NCI-H1092 (cell line): ENCODE measurements at regions not wholly inside any gene's neighbourhood (a gene's known extent, or its start where the extent isn't known, plus 50 kb on each side); places are given as distances from the start of the nearest gene placed in this dataset.

ENCODE experiments used
- DNase-seq: peaks from one replicate; lab custom pipeline; 2025; lab: John Stamatoyannopoulos, UW

DNA sequence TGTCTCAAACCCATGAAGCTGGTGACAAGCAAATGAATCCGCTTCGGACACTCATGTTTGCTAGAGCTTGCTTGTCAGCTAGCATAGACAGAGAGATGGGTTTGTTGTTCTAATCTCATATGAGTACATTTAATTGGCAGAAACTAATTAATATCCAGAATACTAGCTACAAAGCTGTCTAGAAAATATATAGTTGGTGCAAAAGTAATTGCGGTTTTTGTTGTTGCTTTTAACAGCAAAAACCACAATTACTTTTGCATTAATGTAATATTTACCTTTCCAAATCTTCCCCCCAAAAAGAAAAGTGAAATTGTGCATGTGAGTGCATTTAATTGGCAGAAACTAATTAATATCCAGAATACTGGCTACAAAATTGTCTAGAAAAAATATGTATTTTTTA lies 1115.2 kb downstream of the TDRD15 start:
- DNase-seq: no peak

GRCh38 chr2:22247466-22247865 lies 1123.7 kb downstream of the TDRD15 start:
- no peak for DNase-seq

- DNase-seq: no peak
Observed at GRCh38 chr2:22248851-22249250, 1125.1 kb downstream of the TDRD15 start.

- no peak for DNase-seq
Observed at GRCh38 chr2:22253171-22253570, 1129.4 kb downstream of the TDRD15 start.

- no peak for DNase-seq
Observed at GRCh38 chr2:22261165-22261564, 1123.8 kb upstream of the KLHL29 start.

- no peak for DNase-seq
Observed at GRCh38 chr2:22270341-22270740, 1114.6 kb upstream of the KLHL29 start.

GRCh38 chr2:22273853-22274252 lies 1111.1 kb upstream of the KLHL29 start:
- no peak for DNase-seq

DNA sequence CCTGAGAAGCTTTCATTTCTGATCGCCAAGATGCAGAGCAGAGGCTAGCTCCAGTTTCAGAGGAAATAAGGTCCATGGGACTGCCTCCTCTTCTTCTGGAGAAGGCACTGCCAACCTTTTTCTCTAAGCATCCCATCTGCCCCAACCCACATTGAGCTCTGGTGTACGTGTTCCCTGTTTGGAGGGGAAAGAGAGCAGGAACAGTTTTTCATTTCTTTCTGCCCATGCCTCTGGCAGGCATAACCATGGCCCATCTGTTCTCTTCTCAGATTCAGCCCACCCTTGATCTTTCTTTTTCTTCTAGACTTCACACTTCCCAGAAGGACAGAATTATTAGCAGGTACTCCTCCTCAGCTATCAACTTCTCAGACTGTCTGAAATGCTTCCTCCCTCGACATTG lies 1110.3 kb upstream of the KLHL29 start:
- no peak for DNase-seq

DNA sequence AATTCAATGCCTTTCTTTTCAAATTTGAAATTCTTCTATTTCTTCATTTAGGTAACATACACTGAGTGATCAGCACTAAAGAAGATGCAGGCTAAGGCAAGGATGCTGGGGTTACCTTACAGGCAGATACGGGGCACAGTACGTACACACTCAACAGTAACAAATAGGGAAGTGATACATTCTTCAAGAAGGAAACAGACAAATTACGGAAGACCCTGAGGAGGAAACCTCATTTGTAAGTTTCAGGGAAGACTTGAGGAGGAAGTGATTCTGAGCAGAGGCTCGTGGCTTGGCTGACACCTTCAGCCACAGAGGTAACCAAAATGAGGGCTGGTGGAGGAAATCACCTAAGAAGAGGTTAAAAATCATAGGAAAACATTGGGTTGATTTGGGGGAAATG lies 1108.3 kb upstream of the KLHL29 start:
- no peak for DNase-seq

DNA sequence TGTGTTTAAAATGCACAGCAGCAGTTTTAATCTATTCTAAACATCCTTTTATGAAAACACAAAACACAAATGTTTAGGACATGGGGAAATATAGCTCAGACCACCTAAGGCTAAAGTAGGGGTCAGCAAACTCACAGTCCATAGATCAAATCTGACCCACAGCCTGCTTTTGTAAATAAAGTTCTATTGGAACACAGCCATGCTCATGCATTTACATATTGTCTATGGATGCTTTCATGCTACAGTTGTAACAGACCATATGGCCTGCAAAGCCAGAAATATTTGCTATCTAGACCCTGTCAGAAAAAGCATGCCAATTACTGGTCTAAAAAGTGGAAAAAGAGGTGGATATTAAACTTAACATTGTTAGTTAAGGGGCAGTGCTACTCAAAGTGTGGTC lies 1105.4 kb upstream of the KLHL29 start:
- no peak for DNase-seq

DNA sequence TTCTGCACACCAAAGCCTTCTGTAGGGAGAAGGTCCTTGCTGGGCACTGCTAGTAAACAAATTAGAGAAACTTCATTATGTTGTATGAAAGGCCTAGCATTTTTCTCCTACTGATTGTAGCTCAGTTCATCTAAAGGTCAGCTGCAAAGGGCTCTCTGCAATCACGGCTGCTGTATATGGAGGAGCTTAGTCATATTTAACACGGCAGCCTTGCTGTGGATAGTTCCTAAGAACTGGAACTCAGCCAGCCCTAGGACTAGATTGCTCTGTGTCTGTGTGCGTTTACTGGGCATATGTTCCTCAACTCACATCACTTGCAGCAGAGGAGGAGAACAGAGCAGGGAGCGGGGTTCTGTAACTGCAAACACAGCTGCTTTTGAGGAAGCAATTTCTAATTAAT lies 1103.9 kb upstream of the KLHL29 start:
- DNase-seq: peak; percentile 19

- no peak for DNase-seq
Observed at GRCh38 chr2:22282220-22282619, 1102.8 kb upstream of the KLHL29 start.

DNA sequence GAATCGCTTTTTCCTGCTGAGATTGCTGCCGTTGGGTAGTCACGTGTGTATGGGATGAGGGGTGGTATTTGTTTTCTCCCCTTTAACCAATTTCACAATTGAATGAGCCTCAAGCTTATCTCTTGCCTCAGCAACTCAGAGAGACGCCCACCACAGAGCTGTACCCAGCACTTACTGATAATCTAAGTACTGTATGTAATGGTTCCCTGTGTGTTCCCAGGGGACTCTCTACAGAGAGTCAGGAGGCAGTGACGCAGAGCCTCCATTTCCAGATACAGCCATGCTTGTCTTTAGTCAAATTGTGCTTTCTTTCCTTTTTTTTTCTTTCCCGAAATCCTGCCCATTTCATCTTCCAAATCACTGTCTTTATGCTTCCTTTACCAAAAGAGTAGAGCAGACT lies 1102.1 kb upstream of the KLHL29 start:
- no peak for DNase-seq

GRCh38 chr2:22283436-22283835 lies 1101.5 kb upstream of the KLHL29 start:
- DNase-seq: no peak

DNA sequence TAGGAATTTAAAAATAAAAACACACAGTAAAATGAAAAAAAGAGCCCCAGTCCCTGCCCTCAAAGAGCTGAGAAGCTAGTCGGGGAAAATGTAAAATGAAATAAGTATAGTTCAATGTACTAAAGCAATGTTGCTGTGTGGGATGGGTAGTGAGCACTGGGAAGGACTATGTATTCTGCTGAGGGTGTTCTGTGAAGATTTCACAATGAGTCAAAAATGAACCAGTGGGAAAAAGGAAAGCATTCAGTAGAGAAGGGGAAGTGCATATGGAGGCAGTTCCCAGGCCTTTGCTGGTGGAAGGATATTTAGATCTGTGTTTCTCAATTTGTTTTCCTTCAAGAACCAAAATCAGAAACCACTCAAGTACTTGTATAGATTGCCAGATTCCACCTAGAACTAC lies 1094.7 kb upstream of the KLHL29 start:
- DNase-seq: no peak

- no peak for DNase-seq
Observed at GRCh38 chr2:22290909-22291473, 1094.0 kb upstream of the KLHL29 start.

- no peak for DNase-seq
Observed at GRCh38 chr2:22301228-22301627, 1083.8 kb upstream of the KLHL29 start.

DNA sequence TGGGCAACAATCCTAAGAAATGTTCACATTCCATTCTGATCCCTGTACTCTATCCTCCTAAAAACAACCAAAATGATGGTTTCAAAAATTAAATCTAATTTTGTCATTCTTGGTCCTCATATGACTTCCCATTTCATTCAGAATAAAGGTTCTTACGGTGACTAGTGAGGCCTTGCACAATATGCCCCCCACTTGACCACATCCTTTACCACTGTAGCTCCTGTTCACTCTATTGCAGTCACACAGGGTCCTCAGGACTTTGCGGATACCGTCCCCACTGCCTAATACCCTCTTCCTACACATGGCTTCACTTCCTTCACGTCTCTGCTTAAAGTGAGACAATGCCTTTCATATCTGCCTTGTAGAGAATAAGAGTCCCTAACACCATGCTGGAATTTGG lies 1058.7 kb upstream of the KLHL29 start:
- DNase-seq: no peak

- DNase-seq: peak; percentile 22
Observed at GRCh38 chr2:22329211-22330154, 1055.5 kb upstream of the KLHL29 start.

DNA sequence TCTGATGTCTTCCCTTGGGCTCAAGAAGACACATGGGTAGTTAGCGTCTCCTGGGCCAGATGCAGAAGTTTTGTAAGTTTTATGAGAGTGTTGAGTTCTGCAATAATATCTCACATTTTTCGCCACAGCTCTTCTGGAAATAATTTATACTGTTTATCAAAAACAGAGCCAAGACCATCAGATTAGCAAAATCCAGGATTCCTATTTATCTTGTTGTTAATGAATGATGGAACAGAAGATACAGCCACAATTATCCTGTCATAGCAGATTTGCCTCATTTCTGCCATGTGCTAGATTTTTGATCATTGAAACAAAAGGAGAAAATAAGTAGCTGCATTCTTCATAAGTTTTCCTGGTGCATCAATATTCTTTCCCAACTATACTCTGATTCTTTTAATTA lies 1048.6 kb upstream of the KLHL29 start:
- DNase-seq: no peak

DNA sequence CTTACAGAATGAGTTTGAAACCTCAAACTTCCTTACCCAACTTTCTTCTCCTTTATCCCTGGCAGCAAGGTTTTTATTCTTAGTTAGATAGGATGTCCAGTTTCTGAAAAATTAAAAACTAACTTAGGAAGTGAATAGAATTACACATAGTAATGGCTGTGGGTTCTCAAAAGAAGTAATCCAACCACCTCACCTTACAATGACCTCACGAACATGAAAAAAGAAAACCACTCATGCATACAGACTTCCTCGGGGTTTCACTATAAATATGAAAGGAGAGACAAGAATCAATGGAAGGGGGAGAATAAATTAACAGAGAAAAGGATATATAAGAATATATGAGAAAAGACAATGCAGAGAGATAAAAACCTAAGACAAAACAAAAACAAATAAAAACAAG lies 1044.3 kb upstream of the KLHL29 start:
- no peak for DNase-seq

- DNase-seq: no peak
Observed at GRCh38 chr2:22347306-22347705, 1037.7 kb upstream of the KLHL29 start.

DNA sequence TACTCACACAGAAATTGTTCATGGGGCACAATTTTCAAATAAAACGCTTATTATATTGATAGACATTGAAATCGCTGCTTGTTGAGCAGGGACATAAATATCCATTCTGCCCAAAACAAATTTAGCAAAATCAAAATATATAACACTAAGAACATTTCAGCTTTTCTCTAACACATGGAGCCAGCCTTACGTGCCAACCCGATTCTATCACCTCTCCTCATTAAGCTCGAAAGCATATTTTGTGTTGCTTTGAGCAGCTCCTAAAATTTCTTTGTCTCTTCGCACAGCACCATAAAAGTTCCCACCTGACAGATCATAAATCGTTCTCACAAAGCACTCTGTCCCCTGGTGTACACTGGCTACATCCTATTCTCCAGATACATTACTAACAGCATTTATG lies 1034.4 kb upstream of the KLHL29 start:
- no peak for DNase-seq
